Activated CD8-positive, alpha-beta memory T cell treated with anti-CD3 and anti-CD28 coated beads, Interleukin-2, amount 50 U/mL, for 24 hours (primary cell): ENCODE measurements at regions not wholly inside any gene's neighbourhood (a gene's known extent, or its start where the extent isn't known, plus 50 kb on each side); places are given as distances from the start of the nearest gene placed in this dataset.

ENCODE experiments used
- DNase-seq: peaks from one replicate; pipeline ENCODE4 v3.0.0-alpha.2; 2020; ENCODE audit errors: extremely low read depth

- no peak for DNase-seq
Observed at GRCh38 chr2:176813156-176813555, 399.4 kb upstream of the HNRNPA3 start.

- no peak for DNase-seq
Observed at GRCh38 chr2:176813621-176814049, 399.0 kb upstream of the HNRNPA3 start.

GRCh38 chr2:176814274-176814673 is 398.3 kb upstream of the HNRNPA3 start:
- no peak for DNase-seq

GRCh38 chr2:176814740-176815367 is 397.7 kb upstream of the HNRNPA3 start:
- no peak for DNase-seq

GRCh38 chr2:176817061-176817565 is 395.5 kb upstream of the HNRNPA3 start:
- no peak for DNase-seq

- no peak for DNase-seq
Observed at GRCh38 chr2:176818076-176818475, 394.5 kb upstream of the HNRNPA3 start.

- DNase-seq: no peak
Observed at GRCh38 chr2:176818617-176819016, 394.0 kb upstream of the HNRNPA3 start.

GRCh38 chr2:176819306-176819705 is 393.3 kb upstream of the HNRNPA3 start:
- no peak for DNase-seq

GRCh38 chr2:176820371-176820932 is 392.1 kb upstream of the HNRNPA3 start:
- no peak for DNase-seq

- no peak for DNase-seq
Observed at GRCh38 chr2:176821350-176821749, 391.2 kb upstream of the HNRNPA3 start.

- DNase-seq: no peak
Observed at GRCh38 chr2:176822060-176822459, 390.5 kb upstream of the HNRNPA3 start.

GRCh38 chr2:176826356-176826755 is 386.2 kb upstream of the HNRNPA3 start:
- no peak for DNase-seq

- no peak for DNase-seq
Observed at GRCh38 chr2:176826984-176827668, 385.5 kb upstream of the HNRNPA3 start.

GRCh38 chr2:176830362-176830761 is 382.2 kb upstream of the HNRNPA3 start:
- DNase-seq: no peak

GRCh38 chr2:176832086-176832485 is 380.5 kb upstream of the HNRNPA3 start:
- DNase-seq: no peak

- no peak for DNase-seq
Observed at GRCh38 chr2:176833671-176834070, 378.9 kb upstream of the HNRNPA3 start.

- no peak for DNase-seq
Observed at GRCh38 chr2:176834226-176834625, 378.4 kb upstream of the HNRNPA3 start.

GRCh38 chr2:176843208-176843607 is 369.4 kb upstream of the HNRNPA3 start:
- no peak for DNase-seq

GRCh38 chr2:176844461-176844860 is 368.1 kb upstream of the HNRNPA3 start:
- DNase-seq: no peak

- DNase-seq: no peak
Observed at GRCh38 chr2:176845718-176846117, 366.9 kb upstream of the HNRNPA3 start.

- DNase-seq: no peak
Observed at GRCh38 chr2:176847575-176847974, 365.0 kb upstream of the HNRNPA3 start.

- no peak for DNase-seq
Observed at GRCh38 chr2:176848844-176849243, 363.8 kb upstream of the HNRNPA3 start.
